Kidney epithelial cell (primary cell): ENCODE measurements at regions not wholly inside any gene's neighbourhood (a gene's known extent, or its start where the extent isn't known, plus 50 kb on each side); places are given as distances from the start of the nearest gene placed in this dataset.

Experiments
- DNase-seq: peaks from one replicate; pipeline ENCODE4 v3.0.0-alpha.2; 2010; ENCODE audit warnings: low read depth
- H3K27me3 ChIP-seq: 2 replicates; pipeline ENCODE4 v1.6.0; 2011; ENCODE audit warnings: low read length; ENCODE audit not compliant: control insufficient read depth, insufficient read depth
- H3K36me3 ChIP-seq: 2 replicates; pipeline ENCODE4 v1.5.1; 2011; ENCODE audit warnings: low read length; ENCODE audit not compliant: control insufficient read depth, insufficient read depth
- H3K4me3 ChIP-seq: 2 replicates; pipeline ENCODE4 v1.5.1; 2011; ENCODE audit warnings: low read depth, mild to moderate bottlenecking, control low read depth, low read length
- CTCF ChIP-seq: IDR thresholded peaks from 2 replicates; pipeline ENCODE4 v1.5.1; 2011; ENCODE audit warnings: mild to moderate bottlenecking, moderate library complexity, low read length, control low read depth, inconsistent platforms; ENCODE audit not compliant: insufficient read depth, poor library complexity, severe bottlenecking

DNA sequence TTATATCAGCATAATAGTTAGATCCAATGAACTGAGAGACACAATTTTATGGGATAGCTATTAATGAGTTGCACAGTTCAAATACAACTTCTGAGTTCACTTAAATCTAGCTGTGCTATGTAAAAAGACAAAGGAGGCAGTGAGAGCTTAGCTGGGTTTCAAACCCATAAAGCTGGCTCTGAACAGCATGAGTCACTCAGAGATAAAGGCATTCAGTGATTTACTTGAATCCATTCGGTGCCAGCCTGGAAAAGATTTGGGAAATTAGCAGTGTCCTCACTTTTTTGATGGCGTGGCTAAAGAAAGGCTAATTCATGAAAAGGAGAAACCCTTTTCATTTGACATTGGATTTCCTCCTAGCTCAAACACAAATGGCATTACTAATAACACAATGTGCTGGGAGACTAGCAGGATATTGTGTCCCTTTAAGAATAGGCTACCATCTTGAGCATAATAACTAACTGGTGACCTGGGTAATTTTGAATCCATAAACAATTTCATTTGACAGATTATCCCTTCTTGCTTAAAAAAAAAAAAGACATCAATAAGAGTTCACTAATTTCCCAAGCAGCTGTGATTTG, 98.4 kb upstream of the NEUROD1 start:
- H3K36me3 ChIP-seq = no peaks in the 10 kb centered on the region
- DNase-seq = no peak
- TF ChIP-seq CTCF = no peak
- no peak overlapping the region for H3K4me3 ChIP-seq
- no peaks in the 10 kb centered on the region for H3K27me3 ChIP-seq

DNA sequence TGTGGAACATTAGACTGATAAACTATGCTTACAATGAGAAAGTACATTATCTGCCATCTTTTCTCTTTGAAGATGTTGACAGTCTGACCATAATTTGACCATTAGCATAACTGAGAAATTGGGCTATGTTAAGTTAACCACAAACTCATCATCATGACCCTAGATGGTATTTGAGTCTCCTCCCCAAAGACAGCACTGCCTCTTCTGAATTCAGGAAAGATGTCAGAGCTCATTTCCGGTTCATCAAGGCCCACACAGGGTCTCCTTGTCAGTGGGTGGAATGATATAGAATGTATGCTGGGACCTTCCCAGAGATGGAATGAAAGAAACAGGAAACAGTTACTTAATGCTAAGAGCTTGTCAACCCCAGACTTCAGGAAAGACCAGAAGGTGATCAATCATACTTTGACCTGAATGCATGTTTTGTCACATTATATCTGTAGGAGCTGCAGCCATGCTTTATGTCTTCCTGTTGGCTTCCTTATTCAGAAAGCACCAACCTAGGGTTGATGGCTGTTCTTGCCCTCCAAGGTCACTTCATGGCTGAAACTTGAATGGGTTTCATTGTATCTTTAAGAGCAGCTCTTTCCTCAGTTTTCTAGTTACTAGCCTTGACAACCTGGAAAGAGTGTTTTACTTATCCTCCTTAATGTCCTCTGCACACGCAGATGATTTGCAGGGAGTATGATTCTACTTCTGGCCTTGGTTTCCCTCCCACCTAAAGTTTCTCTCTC, 99.1 kb upstream of the NEUROD1 start:
- no peak for DNase-seq
- TF ChIP-seq CTCF = no peak
- Histone ChIP-seq H3K27me3 (no peaks in the 10 kb centered on the region), H3K36me3 (no peaks in the 10 kb centered on the region), H3K4me3 (no peak overlapping the region)

DNA sequence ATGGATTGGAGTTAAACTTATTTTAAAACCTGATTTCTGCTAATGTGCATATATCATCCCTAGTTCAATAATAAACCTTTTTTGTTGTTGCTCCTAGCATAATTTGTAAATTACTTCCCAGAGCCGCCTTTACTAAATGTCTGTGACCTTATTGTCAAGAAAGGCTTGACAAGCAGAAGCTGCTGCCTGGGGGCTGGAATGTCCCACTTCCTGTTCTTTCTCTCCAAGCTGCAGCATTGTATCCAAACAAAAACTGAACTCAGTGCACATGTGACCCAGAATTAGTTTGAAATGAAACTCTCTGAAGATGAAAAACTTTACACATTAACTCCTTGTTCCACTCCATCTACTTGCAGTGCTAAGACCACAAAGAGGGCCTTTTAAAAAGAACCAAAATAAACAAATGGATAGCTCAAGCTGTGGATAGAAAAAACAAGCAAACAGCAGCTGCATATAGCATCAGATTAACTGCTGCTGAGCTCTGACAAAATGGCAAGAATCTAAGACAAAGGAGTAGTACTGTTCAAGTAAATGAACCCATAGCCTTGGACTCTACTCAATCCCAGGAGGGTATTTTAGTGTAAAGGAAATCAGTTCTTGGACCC, 99.8 kb upstream of the NEUROD1 start:
- peak; percentile 70 for DNase-seq
- no peak for TF ChIP-seq CTCF
- no peak overlapping the region for H3K4me3 ChIP-seq

GRCh38 chr2:181780657-181781056, 100.3 kb upstream of the NEUROD1 start:
- Histone ChIP-seq H3K4me3 (no peak overlapping the region), H3K27me3 (no peaks in the 10 kb centered on the region), H3K36me3 (no peaks in the 10 kb centered on the region)
- TF ChIP-seq CTCF = no peak
- no peak for DNase-seq

More for the DNA sequence above, 99.8 kb upstream of the NEUROD1 start:
- Histone ChIP-seq H3K36me3 (no peaks in the 10 kb centered on the region), H3K27me3 (no peaks in the 10 kb centered on the region)

DNA sequence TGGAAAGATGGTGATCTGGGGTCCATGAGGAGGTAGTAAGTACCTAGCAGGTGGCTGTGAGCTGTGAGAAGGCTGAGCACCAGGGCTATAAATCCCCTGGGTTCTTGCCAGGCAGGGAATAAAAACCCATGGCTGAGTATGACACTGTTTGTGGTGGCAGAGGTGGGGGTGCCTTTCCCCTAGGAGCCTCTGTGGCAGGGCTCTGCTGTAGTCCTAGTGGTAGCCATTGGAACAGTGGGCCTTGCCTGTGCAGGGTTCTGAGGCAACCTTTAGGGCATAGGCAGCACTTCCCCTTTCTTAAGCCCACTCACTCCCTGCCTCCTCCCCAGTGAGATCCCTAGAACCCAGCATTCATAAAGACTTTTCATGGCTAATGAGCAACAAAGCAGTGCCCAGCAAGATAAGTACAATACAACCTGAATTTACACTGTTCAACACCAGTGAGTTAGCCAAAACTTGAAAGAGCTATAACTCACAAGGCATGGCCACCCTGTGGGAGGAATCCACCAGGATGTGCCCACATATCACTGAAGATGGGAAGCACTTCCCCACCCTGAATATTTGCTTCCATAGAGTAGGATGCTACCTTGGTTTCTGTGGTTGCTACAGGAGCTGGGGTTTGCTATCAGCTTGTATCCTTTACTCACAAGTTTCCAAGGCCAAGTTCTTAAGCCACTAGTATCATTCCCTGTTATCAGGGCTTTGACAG, 100.9 kb upstream of the NEUROD1 start:
- H3K4me3 ChIP-seq = no peak overlapping the region
- peak; percentile 26 for TF ChIP-seq CTCF
- no peaks in the 10 kb centered on the region for H3K36me3 ChIP-seq
- H3K27me3 ChIP-seq = no peaks in the 10 kb centered on the region
- no peak for DNase-seq
